ENCODE measurements at regions not wholly inside any gene's neighbourhood (a gene's known extent, or its start where the extent isn't known, plus 50 kb on each side); places are given as distances from the start of the nearest gene placed in this dataset.

- Histone ChIP-seq H3K36me3 (no peaks in the 10 kb centered on the region), H3K27me3 (replicated peaks; ENCODE audit: insufficient read depth) (no peaks in the 10 kb centered on the region), H3K27ac (no peak overlapping the region), H3K9me3 (no peaks in the 10 kb centered on the region), H3K4me1 (replicated peaks) (no peaks in the 10 kb centered on the region), H3K4me3 (no peak overlapping the region)
- intact Hi-C loops (cut with DNase I): no loop called here
- DNase-seq (ENCODE audit: low spot score): no peak
- 80% methylated on average over 4 of the region's 4 CpGs for WGBS
- TF ChIP-seq POLR2A (IDR thresholded peaks at IDR 0.05) (no peak), POLR2AphosphoS5 (IDR thresholded peaks at IDR 0.05) (no peak), CTCF (IDR thresholded peaks at IDR 0.05) (no peak)
Measured at GRCh38 chr12:98149691-98150210, 365.6 kb upstream of the TMPO start.

- 69% methylated on average over 4 of the region's 4 CpGs for WGBS
- intact Hi-C loops (cut with DNase I): no loop called here
- no peak for DNase-seq (ENCODE audit: low spot score)
Measured at GRCh38 chr12:98151105-98151590, 364.2 kb upstream of the TMPO start.

GRCh38 chr12:98151984-98152383 is 363.4 kb upstream of the TMPO start:
- H3K4me1 ChIP-seq (replicated peaks): no peaks in the 10 kb centered on the region
- H3K36me3 ChIP-seq: no peaks in the 10 kb centered on the region
- no peak overlapping the region for H3K4me3 ChIP-seq
- no peak for TF ChIP-seq POLR2A (IDR thresholded peaks at IDR 0.05)
- TF ChIP-seq POLR2AphosphoS5 (IDR thresholded peaks at IDR 0.05): no peak
- no peaks in the 10 kb centered on the region for H3K27me3 ChIP-seq (replicated peaks; ENCODE audit: insufficient read depth)
- DNase-seq (ENCODE audit: low spot score): no peak
- WGBS: 86% methylated on average over 1 of the region's 1 CpG
- intact Hi-C loops (cut with DNase I): no loop called here
- H3K9me3 ChIP-seq: no peaks in the 10 kb centered on the region
- no peak overlapping the region for H3K27ac ChIP-seq

More at GRCh38 chr12:98151105-98151590, 364.2 kb upstream of the TMPO start:
- no peak for TF ChIP-seq CTCF (IDR thresholded peaks at IDR 0.05)
- no peak for TF ChIP-seq POLR2AphosphoS5 (IDR thresholded peaks at IDR 0.05)
- no peak for TF ChIP-seq POLR2A (IDR thresholded peaks at IDR 0.05)
- Histone ChIP-seq H3K27me3 (replicated peaks; ENCODE audit: insufficient read depth) (no peaks in the 10 kb centered on the region), H3K9me3 (no peaks in the 10 kb centered on the region), H3K4me3 (no peak overlapping the region), H3K36me3 (no peaks in the 10 kb centered on the region), H3K27ac (no peak overlapping the region), H3K4me1 (replicated peaks) (no peaks in the 10 kb centered on the region)

GRCh38 chr12:98154850-98155249 is 360.5 kb upstream of the TMPO start:
- peak; percentile 6 for DNase-seq (ENCODE audit: low spot score)
- H3K36me3 ChIP-seq: no peaks in the 10 kb centered on the region
- H3K4me1 ChIP-seq (replicated peaks): no peaks in the 10 kb centered on the region
- WGBS: 17% methylated on average over 4 of the region's 4 CpGs
- intact Hi-C loops (cut with DNase I): no loop called here
- no peaks in the 10 kb centered on the region for H3K9me3 ChIP-seq
- no peak overlapping the region for H3K4me3 ChIP-seq
- no peak overlapping the region for H3K27ac ChIP-seq
- no peaks in the 10 kb centered on the region for H3K27me3 ChIP-seq (replicated peaks; ENCODE audit: insufficient read depth)
- TF ChIP-seq POLR2AphosphoS5 (IDR thresholded peaks at IDR 0.05) (no peak), CTCF (IDR thresholded peaks at IDR 0.05) (peak in 3 of 4 experiments; percentile 12 to 58 (median 38)), POLR2A (IDR thresholded peaks at IDR 0.05) (no peak)

GRCh38 chr12:98156697-98157096 is 358.7 kb upstream of the TMPO start:
- Histone ChIP-seq H3K36me3 (no peaks in the 10 kb centered on the region), H3K9me3 (no peaks in the 10 kb centered on the region), H3K4me3 (no peak overlapping the region), H3K27ac (no peak overlapping the region), H3K4me1 (replicated peaks) (no peaks in the 10 kb centered on the region), H3K27me3 (replicated peaks; ENCODE audit: insufficient read depth) (no peaks in the 10 kb centered on the region)
- TF ChIP-seq POLR2AphosphoS5 (IDR thresholded peaks at IDR 0.05) (no peak), CTCF (IDR thresholded peaks at IDR 0.05) (no peak), POLR2A (IDR thresholded peaks at IDR 0.05) (no peak)
- 84% methylated on average over 2 of the region's 2 CpGs for WGBS
- intact Hi-C loops (cut with DNase I): no loop called here
- DNase-seq (ENCODE audit: low spot score): no peak
